Panc1 (cell line): ENCODE measurements at regions not wholly inside any gene's neighbourhood (a gene's known extent, or its start where the extent isn't known, plus 50 kb on each side); places are given as distances from the start of the nearest gene placed in this dataset.

ENCODE experiments used
- POLR2AphosphoS5 ChIP-seq: IDR thresholded peaks from 2 replicates; pipeline ENCODE4 v1.6.1; 2012; ENCODE audit warnings: mild to moderate bottlenecking, low read depth, low read length, moderate library complexity
- TCF7L2 ChIP-seq: IDR thresholded peaks from 2 replicates; pipeline ENCODE4 v1.6.1; 2011; ENCODE audit warnings: mild to moderate bottlenecking, low read depth, low read length, inconsistent platforms
- TF ChIP-seq, protein P1 (sequence below): fragments of 450-650 bp; IDR thresholded peaks from 2 replicates; pipeline ENCODE4 v1.5.1; 2017; ENCODE audit warnings: mild to moderate bottlenecking

DNA sequence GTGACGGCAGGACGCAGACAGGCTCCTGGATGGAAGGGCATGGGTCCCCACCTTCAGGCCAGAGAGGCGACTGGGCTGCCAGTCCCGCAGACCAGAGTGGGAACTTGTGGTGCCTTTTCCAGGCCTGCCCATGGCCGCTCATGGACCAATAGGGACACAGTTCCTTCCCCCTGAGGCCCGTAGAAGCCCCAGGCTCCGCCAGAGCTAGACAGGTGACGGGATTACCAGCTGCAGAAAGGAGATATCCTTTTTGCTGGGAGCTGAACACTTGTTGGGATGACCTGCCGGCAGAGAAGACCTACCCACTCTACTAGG, 73.6 kb upstream of the RASSF8 start:
- TF ChIP-seq, protein P1, sequence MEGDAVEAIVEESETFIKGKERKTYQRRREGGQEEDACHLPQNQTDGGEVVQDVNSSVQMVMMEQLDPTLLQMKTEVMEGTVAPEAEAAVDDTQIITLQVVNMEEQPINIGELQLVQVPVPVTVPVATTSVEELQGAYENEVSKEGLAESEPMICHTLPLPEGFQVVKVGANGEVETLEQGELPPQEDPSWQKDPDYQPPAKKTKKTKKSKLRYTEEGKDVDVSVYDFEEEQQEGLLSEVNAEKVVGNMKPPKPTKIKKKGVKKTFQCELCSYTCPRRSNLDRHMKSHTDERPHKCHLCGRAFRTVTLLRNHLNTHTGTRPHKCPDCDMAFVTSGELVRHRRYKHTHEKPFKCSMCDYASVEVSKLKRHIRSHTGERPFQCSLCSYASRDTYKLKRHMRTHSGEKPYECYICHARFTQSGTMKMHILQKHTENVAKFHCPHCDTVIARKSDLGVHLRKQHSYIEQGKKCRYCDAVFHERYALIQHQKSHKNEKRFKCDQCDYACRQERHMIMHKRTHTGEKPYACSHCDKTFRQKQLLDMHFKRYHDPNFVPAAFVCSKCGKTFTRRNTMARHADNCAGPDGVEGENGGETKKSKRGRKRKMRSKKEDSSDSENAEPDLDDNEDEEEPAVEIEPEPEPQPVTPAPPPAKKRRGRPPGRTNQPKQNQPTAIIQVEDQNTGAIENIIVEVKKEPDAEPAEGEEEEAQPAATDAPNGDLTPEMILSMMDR, result no peak
- TF ChIP-seq POLR2AphosphoS5, result no peak
- TF ChIP-seq TCF7L2, result no peak
